HG03066 (cell line): ENCODE measurements at regions not wholly inside any gene's neighbourhood (a gene's known extent, or its start where the extent isn't known, plus 50 kb on each side); places are given as distances from the start of the nearest gene placed in this dataset.

Source experiments
- ATAC-seq: cut with Tn5 transposase; IDR thresholded peaks from one replicate; pipeline ENCODE4 v1.9.1; 2021; ENCODE audit warnings: low read depth; ENCODE audit not compliant: unreplicated experiment

DNA sequence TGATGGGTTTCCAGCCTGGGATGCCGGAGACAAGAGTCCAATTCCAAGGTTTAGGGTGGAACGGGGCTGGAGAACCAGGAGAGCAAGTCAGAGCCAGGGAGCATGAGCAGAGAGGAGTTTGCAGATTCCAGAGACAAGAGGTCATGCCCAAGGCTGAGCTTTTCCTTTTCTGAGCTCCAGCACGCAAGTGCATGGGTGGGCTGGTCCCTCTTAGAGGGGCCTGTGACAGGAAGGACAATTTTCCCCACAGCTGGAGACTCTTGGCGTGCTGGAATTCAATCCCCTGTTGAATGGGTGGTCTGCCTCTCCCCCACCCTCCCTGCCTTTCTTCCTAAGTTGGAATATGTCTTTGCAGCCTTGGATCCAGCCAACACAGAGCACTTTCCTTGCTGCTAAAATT is 431.9 kb downstream of the BCL11B start:
- ATAC-seq = no peak

GRCh38 chr14:98840511-98840910 is 431.5 kb downstream of the BCL11B start:
- ATAC-seq = no peak

DNA sequence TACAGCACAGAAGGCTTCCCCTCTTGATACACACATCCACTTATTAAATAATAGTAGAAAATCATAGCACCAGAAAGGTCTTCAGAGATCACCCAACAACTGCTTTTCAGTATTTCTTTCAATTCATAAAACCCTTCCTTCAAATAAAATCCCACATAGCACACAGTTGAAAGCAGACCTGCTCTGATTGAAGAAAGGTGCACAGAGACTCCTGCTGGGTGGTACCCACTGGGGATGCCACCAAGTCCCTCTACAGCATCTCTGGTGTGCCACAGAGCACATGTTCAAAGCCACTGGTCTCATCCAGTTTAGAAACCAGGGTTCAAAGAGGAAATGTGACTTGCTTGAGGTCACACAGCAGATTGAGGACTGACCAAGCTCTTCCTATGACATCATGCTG is 427.5 kb downstream of the BCL11B start:
- ATAC-seq = no peak

DNA sequence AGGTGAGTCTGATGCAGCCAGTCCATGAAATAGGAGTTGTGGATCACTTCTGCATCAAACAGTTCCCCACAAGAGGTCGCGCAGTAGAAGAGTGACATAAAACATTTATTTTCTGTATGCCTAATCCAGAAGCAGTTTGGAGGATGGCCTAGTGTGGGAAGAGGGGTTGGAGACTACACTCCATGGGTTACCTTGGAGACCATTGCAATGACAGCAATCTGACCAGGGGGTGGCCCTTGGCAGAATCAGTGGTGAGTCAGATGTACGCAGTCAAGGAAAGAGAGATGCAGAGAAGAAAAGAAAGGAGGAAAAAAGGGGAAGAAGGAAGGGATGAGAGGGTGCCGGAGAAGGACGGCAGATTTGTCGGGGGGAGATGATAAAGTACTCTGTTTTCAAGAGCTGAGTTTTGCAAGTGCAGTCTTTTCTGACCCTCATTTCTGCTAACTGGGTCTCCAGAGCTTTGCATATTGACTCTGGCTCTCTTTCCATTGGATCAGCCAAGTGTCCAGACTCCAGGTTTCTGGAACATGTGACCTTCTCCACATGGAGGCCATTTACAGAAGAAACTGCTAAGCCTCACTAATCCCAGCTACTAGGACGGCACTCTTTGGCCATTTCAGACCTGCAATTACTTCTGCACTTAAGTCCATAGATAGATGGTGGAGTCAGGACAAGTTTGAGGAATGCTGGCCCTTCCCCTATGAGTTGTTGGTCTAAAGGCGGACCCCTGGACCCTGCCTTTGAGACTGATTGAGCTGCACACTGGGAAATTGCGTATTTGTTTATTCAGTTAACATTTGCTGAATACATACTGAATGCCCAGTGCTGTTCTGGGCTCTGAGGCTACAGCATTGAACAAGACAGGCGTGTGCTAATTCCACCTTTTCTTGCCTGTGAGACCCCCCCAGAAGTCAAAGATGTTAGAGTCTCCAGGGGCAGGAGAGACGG is 424.2 kb downstream of the BCL11B start:
- ATAC-seq = no peak

- no peak for ATAC-seq
Measured at GRCh38 chr14:98853063-98853729, 418.8 kb downstream of the BCL11B start.

DNA sequence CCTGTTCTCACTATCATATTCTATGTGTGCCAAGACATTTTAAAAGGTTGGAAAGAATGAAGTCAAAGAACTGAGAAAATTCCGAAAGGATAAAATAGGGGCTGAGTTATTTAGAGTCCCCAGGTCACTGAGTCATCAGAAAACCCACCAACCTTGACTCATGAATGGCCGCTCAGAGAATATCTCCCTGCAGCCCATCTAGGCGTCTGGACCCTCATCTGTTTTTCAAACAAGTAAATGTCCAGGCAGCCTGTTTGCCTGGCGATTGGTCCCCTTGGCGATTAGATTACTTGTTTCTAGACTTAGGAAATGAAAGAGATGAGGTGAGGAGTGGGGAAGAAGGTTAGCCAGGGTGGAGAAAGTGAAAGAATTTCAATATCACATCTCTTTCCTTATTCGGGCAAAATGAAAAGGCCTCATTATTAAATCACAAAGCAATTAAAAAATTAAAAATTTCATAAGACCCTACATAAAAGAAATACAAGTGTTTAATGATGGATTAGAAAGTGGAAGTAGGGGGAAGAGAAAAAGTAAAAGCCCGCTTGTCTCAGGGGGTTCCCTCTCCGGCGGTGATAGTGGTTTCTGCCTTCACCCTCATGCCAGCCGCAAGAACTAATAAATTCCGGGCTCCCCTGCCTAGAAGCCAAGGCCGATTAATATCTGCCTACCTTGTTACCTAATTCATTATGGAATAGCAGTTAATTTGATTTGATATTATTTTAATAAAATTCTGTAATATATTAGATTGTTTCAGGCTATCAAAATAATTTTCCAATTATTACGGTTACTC is 415.9 kb downstream of the BCL11B start:
- ATAC-seq = no peak

- ATAC-seq = no peak
Measured at GRCh38 chr14:98858158-98858557, 413.8 kb downstream of the BCL11B start.

GRCh38 chr14:98858561-98858960 is 413.4 kb downstream of the BCL11B start:
- no peak for ATAC-seq

- no peak for ATAC-seq
Measured at GRCh38 chr14:98859301-98859700, 412.7 kb downstream of the BCL11B start.

DNA sequence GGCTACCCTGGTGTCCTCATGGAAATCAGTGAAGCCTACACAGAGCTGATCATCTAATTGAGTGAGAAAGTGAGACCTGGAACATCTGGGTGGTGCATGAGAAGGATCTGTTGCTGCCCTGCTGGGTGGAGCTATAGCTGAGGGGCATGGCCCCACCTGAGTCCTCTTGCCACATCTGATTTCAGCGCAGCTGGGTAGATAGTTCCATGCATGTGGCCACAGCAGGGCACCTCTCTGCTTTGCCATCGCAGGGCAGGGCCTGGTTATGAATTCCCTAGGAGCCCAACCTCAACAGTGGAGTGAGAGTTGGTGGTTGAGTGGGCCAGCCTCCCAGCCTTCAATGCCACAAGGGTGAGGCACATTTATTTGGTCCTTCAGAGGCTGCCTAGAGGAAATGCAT is 407.8 kb downstream of the BCL11B start:
- ATAC-seq = no peak

GRCh38 chr14:98867146-98867545 is 404.9 kb downstream of the BCL11B start:
- no peak for ATAC-seq

- no peak for ATAC-seq
Measured at GRCh38 chr14:98867726-98868125, 404.3 kb downstream of the BCL11B start.

GRCh38 chr14:98868866-98869265 is 403.1 kb downstream of the BCL11B start:
- no peak for ATAC-seq

- no peak for ATAC-seq
Measured at GRCh38 chr14:98871796-98872195, 400.2 kb downstream of the BCL11B start.

DNA sequence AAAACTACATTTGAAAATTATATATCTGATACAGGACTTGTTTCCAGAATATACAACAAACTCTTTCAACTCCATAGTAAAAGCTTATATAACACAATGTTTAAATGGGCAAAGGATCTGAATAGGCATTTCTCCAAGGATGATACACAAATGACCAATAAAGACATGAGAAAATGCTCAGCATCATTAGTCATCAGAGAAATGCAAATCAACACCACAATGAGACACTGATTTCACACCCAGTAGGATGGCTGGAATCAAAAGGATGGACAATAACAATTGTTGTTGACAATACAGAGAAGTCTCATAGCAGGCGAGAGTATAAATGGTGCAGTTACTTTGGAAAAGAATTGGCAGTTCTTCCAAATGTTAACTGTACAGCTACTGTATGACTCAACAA is 394.9 kb downstream of the BCL11B start:
- ATAC-seq = no peak

DNA sequence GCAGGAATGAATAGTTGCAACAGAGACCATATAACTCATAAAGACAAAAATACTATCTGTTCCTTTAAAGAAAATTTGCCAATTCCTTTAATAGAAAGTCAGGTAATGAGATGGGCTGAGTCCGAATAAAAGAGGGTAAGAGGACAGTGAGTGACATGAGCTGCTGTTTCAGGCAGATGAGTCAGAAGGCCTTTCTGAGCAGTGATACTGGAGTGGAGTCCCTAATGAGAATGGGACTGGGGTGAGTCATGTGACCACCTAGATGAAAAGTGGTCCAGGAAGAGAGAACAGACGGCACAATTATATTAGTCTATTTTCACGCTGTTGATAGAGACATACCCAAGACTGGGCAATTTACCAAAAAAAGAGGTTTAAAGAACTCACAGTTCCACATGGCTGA is 393.7 kb downstream of the BCL11B start:
- no peak for ATAC-seq

DNA sequence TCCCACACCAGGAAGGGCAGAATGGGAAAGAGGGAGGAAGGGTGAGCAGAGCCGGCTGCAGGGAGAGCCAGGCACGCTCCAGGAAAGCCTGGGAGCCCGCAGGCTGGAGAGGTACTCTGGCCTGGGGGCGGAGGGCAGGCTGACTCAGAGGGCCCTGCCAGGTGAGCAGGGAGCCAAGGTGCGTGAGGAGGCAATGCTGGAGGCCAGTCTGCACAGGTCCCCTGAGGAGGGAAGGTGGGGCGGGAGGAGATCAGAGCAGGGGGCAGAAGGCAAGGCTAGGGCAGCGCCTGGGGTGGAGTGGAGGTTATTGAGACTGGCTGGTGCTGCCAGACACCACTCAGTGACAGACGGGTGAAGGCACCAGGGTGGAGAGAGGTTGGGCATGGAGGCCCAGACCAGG is 385.0 kb downstream of the BCL11B start:
- ATAC-seq = no peak

DNA sequence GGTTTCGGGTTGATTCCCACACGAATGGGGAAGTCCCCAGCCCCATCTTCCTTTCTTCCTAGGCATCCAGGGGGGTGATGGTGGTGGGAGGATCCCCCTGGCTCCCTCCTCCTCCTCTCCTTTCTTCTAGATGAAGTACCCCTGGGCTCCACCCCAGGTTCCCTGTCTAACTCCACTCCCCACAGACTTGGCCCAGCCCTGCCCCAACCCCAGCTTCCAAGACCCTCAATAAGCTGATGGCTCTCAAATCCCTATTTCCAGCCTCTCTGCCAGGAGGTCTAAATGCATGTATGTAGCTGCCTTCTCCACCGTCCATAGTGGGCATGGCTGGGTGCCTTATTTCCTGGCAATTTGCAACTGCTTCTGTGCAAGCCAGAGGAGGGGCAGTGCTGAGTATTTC is 383.7 kb downstream of the BCL11B start:
- no peak for ATAC-seq

GRCh38 chr14:98888927-98889835 is 382.8 kb downstream of the BCL11B start:
- no peak for ATAC-seq

GRCh38 chr14:98889836-98890185 is 382.2 kb downstream of the BCL11B start:
- no peak for ATAC-seq
